Right lung (tissue), 2 donors: ENCODE measurements at regions not wholly inside any gene's neighbourhood (a gene's known extent, or its start where the extent isn't known, plus 50 kb on each side); places are given as distances from the start of the nearest gene placed in this dataset.

ENCODE experiments used
- DNase-seq, 2 donors: peaks; one replicate each; pipeline ENCODE4 v3.0.0-alpha.2; 2013

GRCh38 chr17:81345228-81346089, 49.8 kb upstream of the BAHCC1 start:
- peak in 1 of 2 donors; percentile 82 for DNase-seq
